ENCODE measurements at regions not wholly inside any gene's neighbourhood (a gene's known extent, or its start where the extent isn't known, plus 50 kb on each side); places are given as distances from the start of the nearest gene placed in this dataset.

GRCh38 chr5:62017092-62017491, 288.9 kb upstream of the KIF2A start:
- intact Hi-C loops (cut with micrococcal nuclease): no loop called here
- Histone ChIP-seq H3K27me3 (ENCODE audit: control insufficient read depth, insufficient read depth, low read length) (no peaks in the 10 kb centered on the region), H3K36me3 (ENCODE audit: control insufficient read depth, insufficient read depth, low read length) (no peaks in the 10 kb centered on the region), H3K27ac (ENCODE audit: low read length) (no peak overlapping the region), H3K4me1 (ENCODE audit: control insufficient read depth, insufficient read depth, low read length) (no peaks in the 10 kb centered on the region), H3K9me3 (ENCODE audit: control insufficient read depth, insufficient read depth, low read length) (no peaks in the 10 kb centered on the region), H3K4me3 (ENCODE audit: low read length) (no peak overlapping the region)
- Mint-ChIP-seq H3K4me3 (no peak overlapping the region), H3K4me1 (no peaks in the 10 kb centered on the region), H3K9me3 (peaks cover 2 to 10% of the 10 kb centered on the region in 2 donors), H3K27ac (no peak overlapping the region), H3K36me3 (no peaks in the 10 kb centered on the region), H3K27me3 (ENCODE audit: low read depth in 2 of 2) (no peaks in the 10 kb centered on the region)
- WGBS (ENCODE audit: insufficient coverage): no CpG with 5 or more reads among the region's 1 CpG
- ATAC-seq (no peak), DNase-seq (no peak)
- no peak for TF ChIP-seq CTCF (IDR thresholded peaks at IDR 0.05)

- no peak overlapping the region for H3K27ac ChIP-seq (ENCODE audit: low read length)
- peaks cover 5 to 7% of the 10 kb centered on the region in 2 donors for H3K9me3 Mint-ChIP-seq
- H3K4me1 ChIP-seq (ENCODE audit: control insufficient read depth, insufficient read depth, low read length): no peaks in the 10 kb centered on the region
- H3K36me3 ChIP-seq (ENCODE audit: control insufficient read depth, insufficient read depth, low read length): no peaks in the 10 kb centered on the region
- no peaks in the 10 kb centered on the region for H3K9me3 ChIP-seq (ENCODE audit: control insufficient read depth, insufficient read depth, low read length)
- ATAC-seq (no peak), DNase-seq (no peak)
- intact Hi-C loops (cut with micrococcal nuclease): no loop called here
- H3K36me3 Mint-ChIP-seq: no peaks in the 10 kb centered on the region
- no peaks in the 10 kb centered on the region for H3K27me3 Mint-ChIP-seq (ENCODE audit: low read depth in 2 of 2)
- no peak overlapping the region for H3K27ac Mint-ChIP-seq
- 81% methylated on average over 2 of the region's 2 CpGs for WGBS (ENCODE audit: insufficient coverage)
- H3K4me3 Mint-ChIP-seq: no peak overlapping the region
- no peak for TF ChIP-seq CTCF (IDR thresholded peaks at IDR 0.05)
- no peak overlapping the region for H3K4me3 ChIP-seq (ENCODE audit: low read length)
- no peaks in the 10 kb centered on the region for H3K27me3 ChIP-seq (ENCODE audit: control insufficient read depth, insufficient read depth, low read length)
- no peaks in the 10 kb centered on the region for H3K4me1 Mint-ChIP-seq
Observed at GRCh38 chr5:62029303-62029702, 276.7 kb upstream of the KIF2A start.

GRCh38 chr5:62030326-62030725, 275.7 kb upstream of the KIF2A start:
- Mint-ChIP-seq H3K36me3 (no peaks in the 10 kb centered on the region), H3K4me1 (no peaks in the 10 kb centered on the region), H3K27me3 (ENCODE audit: low read depth in 2 of 2) (no peaks in the 10 kb centered on the region), H3K27ac (no peak overlapping the region), H3K4me3 (no peak overlapping the region), H3K9me3 (peaks cover 5 to 10% of the 10 kb centered on the region in 2 donors)
- Histone ChIP-seq H3K4me3 (ENCODE audit: low read length) (no peak overlapping the region), H3K27me3 (ENCODE audit: control insufficient read depth, insufficient read depth, low read length) (no peaks in the 10 kb centered on the region), H3K4me1 (ENCODE audit: control insufficient read depth, insufficient read depth, low read length) (no peaks in the 10 kb centered on the region), H3K27ac (ENCODE audit: low read length) (no peak overlapping the region), H3K9me3 (ENCODE audit: control insufficient read depth, insufficient read depth, low read length) (no peaks in the 10 kb centered on the region), H3K36me3 (ENCODE audit: control insufficient read depth, insufficient read depth, low read length) (no peaks in the 10 kb centered on the region)
- DNase-seq: no peak
- ATAC-seq: no peak
- intact Hi-C loops (cut with micrococcal nuclease): no loop called here
- TF ChIP-seq CTCF (IDR thresholded peaks at IDR 0.05): no peak
- WGBS (ENCODE audit: insufficient coverage): 44% methylated on average over 1 of the region's 2 CpGs

- H3K9me3 Mint-ChIP-seq: peaks cover 0 to 4% of the 10 kb centered on the region in 2 donors
- H3K4me3 ChIP-seq (ENCODE audit: low read length): no peak overlapping the region
- WGBS (ENCODE audit: insufficient coverage): 100% methylated on average over 1 of the region's 1 CpG
- H3K36me3 ChIP-seq (ENCODE audit: control insufficient read depth, insufficient read depth, low read length): no peaks in the 10 kb centered on the region
- no peak overlapping the region for H3K27ac ChIP-seq (ENCODE audit: low read length)
- H3K27ac Mint-ChIP-seq: no peak overlapping the region
- no peaks in the 10 kb centered on the region for H3K4me1 ChIP-seq (ENCODE audit: control insufficient read depth, insufficient read depth, low read length)
- H3K27me3 Mint-ChIP-seq (ENCODE audit: low read depth in 2 of 2): no peaks in the 10 kb centered on the region
- no peak for TF ChIP-seq CTCF (IDR thresholded peaks at IDR 0.05)
- no peaks in the 10 kb centered on the region for H3K36me3 Mint-ChIP-seq
- H3K27me3 ChIP-seq (ENCODE audit: control insufficient read depth, insufficient read depth, low read length): no peaks in the 10 kb centered on the region
- DNase-seq (no peak), ATAC-seq (no peak)
- H3K4me1 Mint-ChIP-seq: no peaks in the 10 kb centered on the region
- H3K9me3 ChIP-seq (ENCODE audit: control insufficient read depth, insufficient read depth, low read length): no peaks in the 10 kb centered on the region
- intact Hi-C loops (cut with micrococcal nuclease): no loop called here
- H3K4me3 Mint-ChIP-seq: no peak overlapping the region
Observed at GRCh38 chr5:62038024-62038423, 268.0 kb upstream of the KIF2A start.

All from natural killer cell (primary cell).